Panc1 (cell line): ENCODE measurements at regions not wholly inside any gene's neighbourhood (a gene's known extent, or its start where the extent isn't known, plus 50 kb on each side); places are given as distances from the start of the nearest gene placed in this dataset.

Experiments used
- CTCF ChIP-seq: fragments of 450-650 bp; IDR thresholded peaks from 2 replicates; pipeline ENCODE4 v1.5.1; 2017; ENCODE audit warnings: mild to moderate bottlenecking
- POLR2AphosphoS5 ChIP-seq: IDR thresholded peaks from 2 replicates; pipeline ENCODE4 v1.6.1; 2012; ENCODE audit warnings: mild to moderate bottlenecking, low read depth, low read length, moderate library complexity
- REST ChIP-seq, 2 experiments: IDR thresholded peaks; 2 replicates each; pipeline ENCODE4 v1.6.1; 2011 to 2012; ENCODE audit warnings: low read depth in 2 of 2, control low read depth in 1 of 2, low read length in 1 of 2, mild to moderate bottlenecking in 1 of 2, moderate library complexity in 1 of 2; ENCODE audit not compliant: insufficient read depth in 1 of 2
- SIN3A ChIP-seq: IDR thresholded peaks from 2 replicates; pipeline ENCODE4 v1.6.1; 2012; ENCODE audit warnings: low read depth, mild to moderate bottlenecking, low read length, moderate library complexity, borderline replicate concordance; ENCODE audit not compliant: insufficient read depth
- TCF7L2 ChIP-seq: IDR thresholded peaks from 2 replicates; pipeline ENCODE4 v1.6.1; 2011; ENCODE audit warnings: mild to moderate bottlenecking, low read depth, low read length, inconsistent platforms

- TF ChIP-seq CTCF (no peak), TCF7L2 (no peak), POLR2AphosphoS5 (no peak), REST (IDR thresholded peaks at IDR 0.05; ENCODE audit: insufficient read depth in 1 of 2, low read depth in 2 of 2, low read length in 1 of 2) (no peak), SIN3A (no peak)
Measured at GRCh38 chr12:98351089-98351488, 164.3 kb upstream of the TMPO start.
